ENCODE measurements at regions not wholly inside any gene's neighbourhood (a gene's known extent, or its start where the extent isn't known, plus 50 kb on each side); places are given as distances from the start of the nearest gene placed in this dataset.
"Not testable (repeated sequence)": the region's sequence is repeated elsewhere in the genome, so short reads cannot be mapped to it uniquely, and the experiment has no call there.

GRCh38 chr7:41465571-41465970 lies 237.3 kb downstream of the INHBA start:
- no peak for DNase-seq

GRCh38 chr7:41463770-41464470 lies 239.0 kb downstream of the INHBA start:
- no peak for DNase-seq

- DNase-seq = no peak
These were observed 243.1 kb downstream of the INHBA start for GRCh38 chr7:41459623-41460261.

- DNase-seq = no peak
These were observed 243.7 kb downstream of the INHBA start for GRCh38 chr7:41459183-41459582.

GRCh38 chr7:41457832-41458437 lies 245.0 kb downstream of the INHBA start:
- DNase-seq = no peak

- no peak for DNase-seq
These were observed 251.1 kb downstream of the INHBA start for GRCh38 chr7:41451826-41452225.

GRCh38 chr7:41449694-41450093 lies 253.2 kb downstream of the INHBA start:
- DNase-seq = no peak

GRCh38 chr7:41449286-41449685 lies 253.6 kb downstream of the INHBA start:
- no peak for DNase-seq

- DNase-seq = no peak
These were observed 254.8 kb downstream of the INHBA start for GRCh38 chr7:41448104-41448503.

GRCh38 chr7:41447450-41448042 lies 255.3 kb downstream of the INHBA start:
- DNase-seq = no peak

GRCh38 chr7:41446606-41447449 lies 256.1 kb downstream of the INHBA start:
- DNase-seq = no peak

GRCh38 chr7:41445946-41446345 lies 256.9 kb downstream of the INHBA start:
- DNase-seq = no peak

GRCh38 chr7:41445432-41445831 lies 257.5 kb downstream of the INHBA start:
- no peak for DNase-seq

GRCh38 chr7:41439515-41439879 lies 263.4 kb downstream of the INHBA start:
- no peak for DNase-seq

- DNase-seq = no peak
These were observed 264.0 kb downstream of the INHBA start for GRCh38 chr7:41438705-41439514.

GRCh38 chr7:41437257-41438196 lies 265.4 kb downstream of the INHBA start:
- no peak for DNase-seq

- no peak for DNase-seq
These were observed 266.8 kb downstream of the INHBA start for GRCh38 chr7:41436139-41436538.

GRCh38 chr7:41435020-41435419 lies 267.9 kb downstream of the INHBA start:
- DNase-seq = not testable (repeated sequence)

GRCh38 chr7:41431671-41432070 lies 271.2 kb downstream of the INHBA start:
- no peak for DNase-seq

- DNase-seq = peak; percentile 12
These were observed 274.5 kb downstream of the INHBA start for GRCh38 chr7:41428381-41428780.

Measured in tongue (tissue), 1 donor.